ENCODE measurements at regions not wholly inside any gene's neighbourhood (a gene's known extent, or its start where the extent isn't known, plus 50 kb on each side); places are given as distances from the start of the nearest gene placed in this dataset.

DNA sequence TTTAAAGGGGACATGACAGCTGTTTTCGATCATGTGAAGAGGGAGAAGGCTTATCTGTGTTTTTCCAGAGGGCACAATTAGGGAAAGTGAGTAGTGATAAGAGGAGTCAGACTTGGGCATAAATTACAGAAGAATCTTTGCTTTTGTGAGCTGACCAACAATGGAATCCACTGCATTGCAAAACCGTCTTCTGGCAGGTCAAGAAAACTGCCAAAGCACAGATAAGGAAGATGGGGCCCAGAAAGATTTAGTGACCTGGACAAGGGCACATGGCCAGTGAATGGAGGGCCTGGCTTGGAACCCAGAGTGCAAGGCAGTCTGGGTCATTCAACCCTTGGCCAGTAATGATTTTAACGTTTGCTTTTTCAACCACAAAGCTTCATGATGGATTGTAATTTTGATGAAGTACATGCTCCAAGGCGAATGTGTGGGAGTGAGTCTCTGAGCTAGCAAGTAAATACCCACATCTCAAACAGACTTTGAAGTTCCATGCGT lies 153.2 kb upstream of the MAST4 start:
- no peak for TF ChIP-seq POLR2AphosphoS5 (IDR thresholded peaks at IDR 0.05)
- TF ChIP-seq, protein P1, sequence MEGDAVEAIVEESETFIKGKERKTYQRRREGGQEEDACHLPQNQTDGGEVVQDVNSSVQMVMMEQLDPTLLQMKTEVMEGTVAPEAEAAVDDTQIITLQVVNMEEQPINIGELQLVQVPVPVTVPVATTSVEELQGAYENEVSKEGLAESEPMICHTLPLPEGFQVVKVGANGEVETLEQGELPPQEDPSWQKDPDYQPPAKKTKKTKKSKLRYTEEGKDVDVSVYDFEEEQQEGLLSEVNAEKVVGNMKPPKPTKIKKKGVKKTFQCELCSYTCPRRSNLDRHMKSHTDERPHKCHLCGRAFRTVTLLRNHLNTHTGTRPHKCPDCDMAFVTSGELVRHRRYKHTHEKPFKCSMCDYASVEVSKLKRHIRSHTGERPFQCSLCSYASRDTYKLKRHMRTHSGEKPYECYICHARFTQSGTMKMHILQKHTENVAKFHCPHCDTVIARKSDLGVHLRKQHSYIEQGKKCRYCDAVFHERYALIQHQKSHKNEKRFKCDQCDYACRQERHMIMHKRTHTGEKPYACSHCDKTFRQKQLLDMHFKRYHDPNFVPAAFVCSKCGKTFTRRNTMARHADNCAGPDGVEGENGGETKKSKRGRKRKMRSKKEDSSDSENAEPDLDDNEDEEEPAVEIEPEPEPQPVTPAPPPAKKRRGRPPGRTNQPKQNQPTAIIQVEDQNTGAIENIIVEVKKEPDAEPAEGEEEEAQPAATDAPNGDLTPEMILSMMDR (IDR thresholded peaks at IDR 0.05) = no peak

All from stomach (tissue), 4 donors.